Nephron (organoid): ENCODE measurements at regions not wholly inside any gene's neighbourhood (a gene's known extent, or its start where the extent isn't known, plus 50 kb on each side); places are given as distances from the start of the nearest gene placed in this dataset.

Experiments
- H3K27ac Mint-ChIP-seq, 3 experiments: 2 replicates each; pipeline ENCODE4 v1.8.0; 2020; ENCODE audit warnings: mixed read lengths in 3 of 3, mild to moderate bottlenecking in 2 of 3, moderate library complexity in 1 of 3
- H3K27me3 Mint-ChIP-seq: 2 replicates; pipeline ENCODE4 v1.8.0; 2021; ENCODE audit warnings: low read depth, mild to moderate bottlenecking, moderate library complexity, mixed read lengths
- H3K36me3 Mint-ChIP-seq: 2 replicates; pipeline ENCODE4 v1.8.0; 2020; ENCODE audit warnings: low read depth, mixed read lengths
- H3K4me1 Mint-ChIP-seq: 2 replicates; pipeline ENCODE4 v1.8.0; 2020; ENCODE audit warnings: mixed read lengths
- H3K4me3 Mint-ChIP-seq, 3 experiments: 2 replicates each; pipeline ENCODE4 v1.8.0; 2020; ENCODE audit warnings: mild to moderate bottlenecking in 3 of 3, mixed read lengths in 3 of 3, moderate library complexity in 2 of 3
- H3K9me3 Mint-ChIP-seq: 2 replicates; pipeline ENCODE4 v1.8.0; 2020; ENCODE audit warnings: mixed read lengths
- CTCF ChIP-seq, 3 experiments: fragments of 200-600 bp; sonication (generic); IDR thresholded peaks; one replicate each; pipeline ENCODE4 v1.5.0; 2021; ENCODE audit warnings: antibody characterized with exemption in 3 of 3; ENCODE audit not compliant: unreplicated experiment in 3 of 3

GRCh38 chr21:38899277-38899947, 93.7 kb downstream of the ETS2 start:
- H3K36me3 Mint-ChIP-seq: no peaks in the 10 kb centered on the region
- peaks cover 35% of the 10 kb centered on the region for H3K4me1 Mint-ChIP-seq
- no peak overlapping the region for H3K4me3 Mint-ChIP-seq
- TF ChIP-seq CTCF (IDR thresholded peaks at IDR 0.05; ENCODE audit: unreplicated experiment in 3 of 3): no peak
- peaks cover 8% of the 10 kb centered on the region for H3K9me3 Mint-ChIP-seq
- H3K27me3 Mint-ChIP-seq: peaks cover 8% of the 10 kb centered on the region
- no peak overlapping the region for H3K27ac Mint-ChIP-seq

GRCh38 chr21:38898422-38899096, 92.8 kb downstream of the ETS2 start:
- Mint-ChIP-seq H3K4me1 (peaks cover 29% of the 10 kb centered on the region), H3K9me3 (peaks cover 8% of the 10 kb centered on the region), H3K27me3 (peaks cover 5% of the 10 kb centered on the region), H3K27ac (no peak overlapping the region), H3K4me3 (no peak overlapping the region), H3K36me3 (no peaks in the 10 kb centered on the region)
- TF ChIP-seq CTCF (IDR thresholded peaks at IDR 0.05; ENCODE audit: unreplicated experiment in 3 of 3): no peak

- Mint-ChIP-seq H3K9me3 (peaks cover 11% of the 10 kb centered on the region), H3K27me3 (peaks cover 5% of the 10 kb centered on the region), H3K36me3 (no peaks in the 10 kb centered on the region), H3K4me3 (no peak overlapping the region), H3K27ac (no peak overlapping the region), H3K4me1 (peaks cover 27% of the 10 kb centered on the region)
- TF ChIP-seq CTCF (IDR thresholded peaks at IDR 0.05; ENCODE audit: unreplicated experiment in 3 of 3): no peak
These were observed 92.0 kb downstream of the ETS2 start for GRCh38 chr21:38897532-38898421.

- peaks cover 28% of the 10 kb centered on the region for H3K4me1 Mint-ChIP-seq
- no peak for TF ChIP-seq CTCF (IDR thresholded peaks at IDR 0.05; ENCODE audit: unreplicated experiment in 3 of 3)
- no peaks in the 10 kb centered on the region for H3K27me3 Mint-ChIP-seq
- no peaks in the 10 kb centered on the region for H3K36me3 Mint-ChIP-seq
- no peak overlapping the region for H3K4me3 Mint-ChIP-seq
- no peak overlapping the region for H3K27ac Mint-ChIP-seq
- peaks cover 12% of the 10 kb centered on the region for H3K9me3 Mint-ChIP-seq
These were observed 89.2 kb downstream of the ETS2 start for GRCh38 chr21:38894899-38895298.

- Mint-ChIP-seq H3K4me1 (peaks cover 22% of the 10 kb centered on the region), H3K27me3 (no peaks in the 10 kb centered on the region), H3K36me3 (peaks cover 11% of the 10 kb centered on the region), H3K4me3 (no peak overlapping the region), H3K27ac (peak overlapping the region in 2 of 3 experiments; percentile 84 to 89), H3K9me3 (peaks cover 52% of the 10 kb centered on the region)
- no peak for TF ChIP-seq CTCF (IDR thresholded peaks at IDR 0.05; ENCODE audit: unreplicated experiment in 3 of 3)
These were observed 83.3 kb downstream of the ETS2 start for GRCh38 chr21:38888991-38889561.
